ENCODE measurements at regions not wholly inside any gene's neighbourhood (a gene's known extent, or its start where the extent isn't known, plus 50 kb on each side); places are given as distances from the start of the nearest gene placed in this dataset.

GRCh38 chr3:144235489-144235888 lies 263.9 kb downstream of the DIPK2A start:
- DNase-seq: no peak

GRCh38 chr3:144237351-144237750 lies 265.7 kb downstream of the DIPK2A start:
- DNase-seq: no peak

DNA sequence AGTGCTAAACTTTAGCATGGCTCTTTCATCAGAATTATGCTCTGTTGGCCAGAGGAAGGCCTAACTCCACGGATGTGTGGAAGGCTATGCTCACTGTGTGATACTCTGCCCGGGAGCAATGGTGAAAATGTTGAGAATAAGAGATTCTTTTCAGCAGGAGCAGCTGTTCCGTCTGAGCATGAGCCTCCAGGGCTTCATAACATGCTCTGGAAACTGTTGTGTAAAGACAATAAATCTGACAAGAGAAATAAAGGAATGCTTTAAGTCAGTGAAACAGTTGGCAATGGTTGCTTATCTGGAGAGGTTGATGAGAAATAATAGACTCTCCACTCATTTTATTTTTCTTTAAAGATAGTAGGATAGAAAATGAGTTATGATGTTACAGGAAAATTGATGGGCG lies 269.8 kb downstream of the DIPK2A start:
- DNase-seq: no peak

GRCh38 chr3:144242747-144243146 lies 271.1 kb downstream of the DIPK2A start:
- no peak for DNase-seq

GRCh38 chr3:144244662-144245061 lies 273.0 kb downstream of the DIPK2A start:
- no peak for DNase-seq

DNA sequence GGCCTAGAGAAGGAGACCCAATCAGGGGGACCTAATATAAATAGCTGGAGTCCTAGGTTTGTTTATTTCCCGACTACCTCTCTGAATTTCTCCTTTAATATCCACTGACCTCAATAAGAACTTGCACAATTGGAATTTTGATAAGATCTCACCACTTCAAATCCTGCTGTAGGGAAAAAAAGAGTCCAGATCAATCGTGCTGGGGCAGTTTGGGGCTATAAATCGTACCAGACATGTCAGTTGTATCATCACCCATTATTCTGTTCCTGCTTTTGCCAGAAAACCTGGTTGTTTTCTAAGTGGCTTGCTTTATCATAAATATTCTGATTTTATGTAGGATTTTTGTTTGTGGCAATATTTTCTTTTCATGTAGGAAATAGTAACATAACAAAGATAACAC lies 281.3 kb downstream of the DIPK2A start:
- no peak for DNase-seq

DNA sequence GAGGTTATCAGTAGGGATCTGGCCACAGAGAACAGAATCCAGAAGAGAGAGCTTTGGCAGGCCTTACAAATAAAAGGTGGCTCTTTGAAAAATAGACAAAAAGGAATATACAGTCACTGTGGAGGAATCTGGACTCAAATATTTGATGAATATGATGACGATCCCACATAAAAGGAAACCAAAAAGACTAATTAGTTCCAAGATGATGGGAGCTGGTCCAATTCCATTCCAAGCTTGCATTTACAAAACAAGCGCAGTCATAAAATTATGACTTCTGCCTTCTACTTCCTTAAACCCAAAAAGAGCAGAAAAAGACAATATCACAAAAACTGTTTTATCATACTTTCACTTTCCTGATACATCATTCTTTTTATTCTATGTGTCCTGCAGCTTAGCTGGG lies 285.8 kb downstream of the DIPK2A start:
- no peak for DNase-seq

- no peak for DNase-seq
Observed at GRCh38 chr3:144259267-144259666, 287.6 kb downstream of the DIPK2A start.

DNA sequence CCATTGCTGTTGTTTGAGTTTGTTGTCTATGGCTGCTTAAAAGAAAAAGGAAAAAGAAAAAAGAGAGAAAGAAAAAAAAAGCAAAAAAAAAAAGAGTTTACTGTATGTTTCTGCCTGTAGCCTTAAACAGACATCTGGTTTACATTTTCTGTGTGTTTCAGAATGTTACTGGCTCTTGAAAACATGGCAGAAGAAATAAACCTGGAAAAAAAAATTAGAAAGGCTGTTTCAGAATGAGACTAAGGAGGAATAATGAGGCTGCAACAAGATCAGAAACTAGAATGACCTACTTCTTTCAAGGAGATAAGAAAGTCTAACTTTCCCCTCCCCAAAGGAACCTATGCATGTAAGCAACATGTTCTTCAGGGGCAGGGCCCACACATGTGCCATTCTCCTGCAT lies 292.1 kb downstream of the DIPK2A start:
- DNase-seq: no peak

DNA sequence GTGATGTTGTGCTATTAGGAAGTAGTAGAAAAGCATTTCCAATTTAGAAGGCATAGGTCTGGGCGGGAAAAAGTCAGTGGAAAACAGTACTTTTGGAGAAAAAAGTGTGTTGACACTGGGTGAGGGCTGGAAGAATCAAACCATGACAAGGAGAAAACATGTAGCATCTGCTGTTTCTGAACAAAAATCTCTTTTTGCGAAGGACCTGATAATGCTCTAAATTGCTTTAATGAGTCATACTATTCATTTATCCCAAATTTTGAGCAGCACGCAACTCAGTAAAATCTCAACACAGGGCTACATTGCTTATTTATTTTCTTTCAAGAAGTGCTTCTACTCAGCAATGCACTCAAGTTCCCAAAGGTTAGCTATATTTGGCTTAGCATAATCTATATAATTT lies 292.7 kb downstream of the DIPK2A start:
- DNase-seq: no peak

- DNase-seq: no peak
Observed at GRCh38 chr3:144264794-144265193, 293.2 kb downstream of the DIPK2A start.

DNA sequence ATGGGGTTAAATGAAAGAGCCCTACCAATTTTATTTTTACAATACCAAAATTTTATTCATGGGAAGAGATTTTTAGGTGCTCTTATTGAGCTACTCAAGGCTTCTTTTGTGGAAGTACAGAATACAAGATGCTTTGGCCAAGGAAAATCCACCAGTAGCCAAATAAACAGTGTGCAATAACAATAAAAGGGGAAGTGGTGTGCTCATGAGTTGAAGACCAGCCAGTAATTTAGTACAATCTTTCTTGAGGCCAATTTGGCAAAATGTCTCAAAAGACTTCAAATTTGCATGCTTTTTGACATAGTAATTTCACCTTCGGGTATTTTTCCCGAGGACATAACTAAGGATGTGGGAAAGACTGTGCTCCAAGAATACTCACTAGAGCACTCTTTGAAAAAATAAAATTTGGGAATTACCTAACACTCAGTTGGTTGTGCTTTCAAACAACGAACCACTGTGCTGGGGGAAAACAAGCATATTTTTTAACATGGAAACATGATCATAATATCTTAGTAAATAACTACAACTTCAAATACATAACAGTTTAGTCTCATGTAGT lies 294.0 kb downstream of the DIPK2A start:
- DNase-seq: peak; percentile 84 to 88

DNA sequence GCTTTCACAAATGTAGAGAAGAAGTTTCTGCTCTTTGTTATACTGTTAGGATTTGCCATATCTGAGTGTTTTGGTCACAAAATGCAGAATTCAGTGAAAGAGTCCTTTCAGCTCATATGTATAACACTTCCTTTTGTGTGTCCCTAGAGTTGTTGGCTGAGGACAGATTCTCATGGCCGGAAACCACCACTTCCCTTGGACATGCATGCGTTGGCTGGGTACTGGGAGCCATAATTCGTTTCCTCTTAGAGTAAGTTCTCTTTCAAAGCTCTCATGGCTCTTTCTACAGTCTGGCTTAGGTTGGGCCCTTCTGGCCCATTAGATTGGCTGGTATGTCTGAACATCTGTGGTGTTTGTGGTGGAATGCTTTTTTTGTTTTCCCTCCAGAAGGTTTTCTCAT lies 298.5 kb downstream of the DIPK2A start:
- peak; percentile 93 to 98 for DNase-seq

- no peak for DNase-seq
Observed at GRCh38 chr3:144272680-144273079, 301.1 kb downstream of the DIPK2A start.

DNA sequence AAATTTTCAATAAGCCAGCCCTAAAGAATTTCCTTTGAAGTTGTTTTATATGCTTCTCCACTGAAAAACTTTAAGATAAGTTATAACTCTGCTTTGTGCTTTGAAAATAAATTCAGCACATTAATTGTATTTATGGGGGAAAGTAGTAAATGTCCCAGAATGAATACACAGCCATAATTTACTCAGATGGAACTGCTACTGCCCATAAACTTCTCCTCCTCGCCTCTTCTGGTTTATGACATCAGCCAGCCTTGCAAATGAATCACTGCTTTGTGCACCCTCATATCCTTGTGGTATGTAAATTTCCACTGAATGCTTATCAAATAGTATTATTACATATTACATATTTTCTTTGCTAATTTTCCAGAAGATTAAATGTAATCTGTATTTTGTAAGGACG lies 302.0 kb downstream of the DIPK2A start:
- no peak for DNase-seq

DNA sequence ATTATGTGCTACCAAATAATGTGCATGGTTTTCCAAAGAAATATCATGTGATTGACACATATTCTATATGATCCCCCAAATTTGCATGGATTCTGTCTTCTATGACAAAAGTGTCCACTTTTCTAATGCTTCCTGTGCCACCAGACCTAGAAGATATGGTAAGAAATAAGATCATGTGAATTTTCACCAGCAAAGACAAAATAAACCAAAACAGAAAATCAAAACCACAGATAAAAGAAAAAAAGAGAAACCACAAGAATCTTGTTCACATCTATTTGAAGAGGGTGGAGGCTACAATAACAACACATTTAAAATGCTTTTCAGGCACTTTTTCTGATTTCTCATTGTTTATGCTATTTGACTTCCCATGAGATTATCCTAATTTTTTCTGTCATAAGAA lies 303.4 kb downstream of the DIPK2A start:
- no peak for DNase-seq

DNA sequence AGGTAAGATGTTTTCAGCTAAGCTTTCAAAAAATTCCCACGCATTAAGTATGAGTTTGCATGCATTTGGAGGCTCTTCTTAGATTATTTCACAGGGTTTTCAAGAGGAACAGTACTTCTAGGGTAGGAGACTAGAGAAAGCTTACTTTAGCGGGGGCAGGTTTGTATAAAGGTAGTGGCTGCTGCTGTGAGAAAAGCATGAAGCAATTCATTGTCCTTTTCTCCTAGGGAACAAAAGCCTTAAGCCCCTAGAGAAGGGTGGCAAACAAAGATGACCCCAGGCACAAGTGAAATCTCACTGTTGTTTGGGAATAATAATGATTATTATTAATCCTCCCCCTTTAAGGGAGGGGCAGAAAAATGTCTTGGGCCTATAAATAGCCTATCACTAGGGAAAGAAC lies 310.7 kb downstream of the DIPK2A start:
- DNase-seq: no peak

- DNase-seq: no peak
Observed at GRCh38 chr3:144286235-144286910, 314.8 kb downstream of the DIPK2A start.

DNA sequence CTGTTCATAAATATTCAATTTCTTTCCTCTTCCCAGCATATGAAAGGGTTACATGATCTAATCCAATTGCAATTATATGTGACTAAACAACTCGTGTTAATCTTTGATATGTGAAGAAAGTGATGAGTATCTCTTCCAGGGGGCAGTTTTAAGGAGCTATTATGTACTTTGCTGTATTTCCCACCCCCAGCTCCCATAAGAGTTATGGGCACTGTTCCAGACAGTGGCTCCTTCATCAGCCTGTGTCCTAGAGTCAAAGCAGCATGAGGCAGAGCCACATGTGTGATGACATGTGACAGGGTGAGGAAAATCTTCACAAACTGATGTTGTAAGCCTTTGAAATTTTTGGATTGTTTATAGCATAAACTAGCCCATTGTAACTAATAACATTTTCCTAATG lies 315.4 kb downstream of the DIPK2A start:
- no peak for DNase-seq

DNA sequence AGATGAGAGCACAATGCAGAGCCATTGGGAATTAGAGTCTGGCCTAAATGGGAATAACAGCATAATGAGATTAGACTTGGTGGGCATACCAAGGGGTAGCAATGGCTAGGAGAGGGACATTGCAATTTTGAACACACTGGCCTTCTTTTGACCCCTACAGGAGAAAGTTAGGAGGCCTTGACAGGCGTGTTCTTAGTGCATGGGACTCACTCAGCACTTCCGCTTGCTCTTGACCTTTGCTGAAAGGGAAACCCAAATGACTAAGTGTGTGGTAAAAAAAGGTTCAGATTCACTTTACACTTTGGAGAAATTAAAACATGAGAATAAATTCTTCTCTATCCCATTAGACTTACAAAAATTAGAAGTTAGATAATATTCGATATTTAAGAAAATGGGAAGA lies 317.4 kb downstream of the DIPK2A start:
- DNase-seq: no peak

GRCh38 chr3:144294659-144295538 lies 323.3 kb downstream of the DIPK2A start:
- DNase-seq: no peak

DNA sequence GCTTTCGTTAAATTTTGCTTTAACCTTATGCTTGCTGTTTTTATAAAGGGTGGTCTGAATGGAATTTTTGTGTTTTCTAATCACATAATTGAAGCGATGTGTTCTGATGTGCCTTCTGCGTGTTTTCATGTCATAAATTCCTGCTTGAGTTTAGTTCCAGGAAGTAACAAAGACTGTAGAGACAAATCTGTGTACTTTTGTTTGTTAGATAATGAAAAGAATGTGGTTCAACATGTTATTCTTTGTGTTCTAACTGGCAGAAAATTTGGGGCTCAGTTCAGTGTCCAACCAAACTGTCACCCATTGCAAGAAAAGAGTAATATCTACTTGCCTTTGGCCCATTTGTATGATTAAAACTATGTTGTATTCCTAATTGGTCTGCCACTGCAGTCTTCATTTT lies 324.0 kb downstream of the DIPK2A start:
- no peak for DNase-seq

- DNase-seq: no peak
Observed at GRCh38 chr3:144296808-144297207, 325.2 kb downstream of the DIPK2A start.

- no peak for DNase-seq
Observed at GRCh38 chr3:144301863-144302262, 330.2 kb downstream of the DIPK2A start.

Data from Kasumi-1 (cell line).